MG63 (cell line): ENCODE measurements at regions not wholly inside any gene's neighbourhood (a gene's known extent, or its start where the extent isn't known, plus 50 kb on each side); places are given as distances from the start of the nearest gene placed in this dataset.
"Not testable (repeated sequence)": the region's sequence is repeated elsewhere in the genome, so short reads cannot be mapped to it uniquely, and the experiment has no call there.

Experiments used
- DNase-seq: peaks from one replicate; pipeline ENCODE4 v3.0.0-alpha.2; 2020
- H3K27me3 ChIP-seq: fragments of 250-450 bp; sonication (Bioruptor Pico); 2 replicates; pipeline ENCODE4 v1.5.1; 2020; ENCODE audit warnings: mild to moderate bottlenecking, moderate library complexity
- H3K36me3 ChIP-seq: fragments of 250-450 bp; sonication (Bioruptor Pico); 2 replicates; pipeline ENCODE4 v1.5.1; 2020; ENCODE audit warnings: mild to moderate bottlenecking, moderate library complexity
- H3K4me3 ChIP-seq: fragments of 250-450 bp; sonication (Bioruptor Pico); 2 replicates; pipeline ENCODE4 v1.5.1; 2020; ENCODE audit warnings: mild to moderate bottlenecking, moderate library complexity
- H3K9me3 ChIP-seq: fragments of 250-450 bp; sonication (Bioruptor Pico); 2 replicates; pipeline ENCODE4 v1.5.1; 2020; ENCODE audit warnings: mild to moderate bottlenecking, moderate library complexity

- Histone ChIP-seq H3K27me3 (no peaks in the 10 kb centered on the region), H3K36me3 (no peaks in the 10 kb centered on the region), H3K9me3 (no peaks in the 10 kb centered on the region), H3K4me3 (no peak overlapping the region)
- no peak for DNase-seq
Measured at GRCh38 chr4:103272174-103272573, 74.0 kb upstream of the CENPE start.

DNA sequence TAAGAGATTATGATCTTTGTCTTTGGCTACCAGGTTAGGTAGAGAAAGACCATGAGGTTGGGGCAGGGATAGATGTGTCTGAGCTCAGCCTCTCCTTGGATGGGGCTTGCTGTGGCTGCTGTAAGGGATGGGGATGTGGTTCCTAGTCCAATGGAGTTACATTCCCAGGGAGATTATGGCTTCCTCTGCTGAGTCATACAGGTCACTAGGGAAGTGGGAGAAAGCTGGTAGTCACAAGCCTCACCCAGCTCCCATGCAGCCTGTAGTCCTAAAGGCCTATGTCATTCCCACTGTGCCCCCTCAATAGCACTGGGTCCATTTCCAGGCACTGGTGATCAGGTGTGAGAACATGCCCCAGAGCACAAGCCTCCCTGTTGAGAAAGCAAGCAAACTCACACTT is 70.6 kb upstream of the CENPE start:
- DNase-seq = no peak
- Histone ChIP-seq H3K9me3 (no peaks in the 10 kb centered on the region), H3K4me3 (no peak overlapping the region), H3K36me3 (no peaks in the 10 kb centered on the region), H3K27me3 (no peaks in the 10 kb centered on the region)

GRCh38 chr4:103264905-103265304 is 66.8 kb upstream of the CENPE start:
- no peaks in the 10 kb centered on the region for H3K36me3 ChIP-seq
- no peaks in the 10 kb centered on the region for H3K27me3 ChIP-seq
- H3K9me3 ChIP-seq = no peaks in the 10 kb centered on the region
- H3K4me3 ChIP-seq = no peak overlapping the region
- DNase-seq = no peak

DNA sequence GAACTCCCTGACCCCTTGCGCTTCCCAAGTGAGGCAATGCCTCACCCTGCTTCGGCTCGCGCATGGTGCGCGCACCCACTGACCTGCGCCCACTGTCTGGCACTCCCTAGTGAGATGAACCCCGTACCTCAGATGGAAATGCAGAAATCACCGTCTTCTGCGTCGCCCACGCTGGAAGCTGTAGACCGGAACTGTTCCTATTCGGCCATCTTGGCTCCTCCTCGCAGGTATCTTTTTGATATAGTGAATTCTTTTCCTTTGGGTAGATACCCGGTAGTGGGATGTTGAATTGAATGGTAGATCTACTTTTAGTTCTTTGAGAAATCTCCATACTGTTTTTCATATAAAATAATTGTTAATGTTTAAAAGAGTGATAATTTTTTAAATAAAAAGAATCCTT is 57.9 kb upstream of the CENPE start:
- not testable (repeated sequence) for H3K4me3 ChIP-seq, H3K9me3 ChIP-seq, DNase-seq, H3K27me3 ChIP-seq, H3K36me3 ChIP-seq
